Testis (tissue), 2 donors: ENCODE measurements at regions not wholly inside any gene's neighbourhood (a gene's known extent, or its start where the extent isn't known, plus 50 kb on each side); places are given as distances from the start of the nearest gene placed in this dataset.
"Not testable (repeated sequence)": the region's sequence is repeated elsewhere in the genome, so short reads cannot be mapped to it uniquely, and the experiment has no call there.

Experiments
- DNase-seq: peaks from one replicate; pipeline ENCODE4 v3.0.0-alpha.2; 2019
- H3K27ac ChIP-seq, 2 donors: fragments of 200-600 bp; sonication (generic); one replicate each; pipeline ENCODE4 v1.5.1; 2019
- H3K27me3 ChIP-seq: fragments of 200-600 bp; sonication (generic); one replicate; pipeline ENCODE4 v1.5.1; 2019
- H3K36me3 ChIP-seq: fragments of 200-600 bp; sonication (generic); one replicate; pipeline ENCODE4 v1.5.1; 2017; ENCODE audit warnings: low read depth; ENCODE audit errors: missing control alignments
- H3K4me1 ChIP-seq: fragments of 200-600 bp; sonication (generic); one replicate; pipeline ENCODE4 v1.5.1; 2019
- H3K4me3 ChIP-seq, 2 donors: fragments of 200-600 bp; sonication (generic); one replicate each; pipeline ENCODE4 v1.5.1; 2017 to 2019
- H3K9me3 ChIP-seq: fragments of 200-600 bp; sonication (generic); one replicate; pipeline ENCODE4 v1.5.1; 2017
- POLR2A ChIP-seq: fragments of 450-650 bp; IDR thresholded peaks from one replicate; pipeline ENCODE4 v1.6.1; 2017; ENCODE audit warnings: antibody characterized with exemption, mild to moderate bottlenecking, moderate library complexity
- WGBS, 2 donors: methylation state at CpG; one replicate each; pipeline ENCODE4 v1.1.5; 2018; 5-methylcytosine and 5-hydroxymethylcytosine counted together
- intact Hi-C: fragments of 100-400 bp; cut with DNase I; formaldehyde crosslinking; loops from one replicate; pipeline ENCODE4 v1.15.1; 2023; ENCODE audit warnings: low total_unique reads
- TF ChIP-seq, protein P1 (sequence below), 3 experiments: fragments of 450-650 bp in 2 of 3; fragments of 200-600 bp in 1 of 3; sonication (generic) in 1 of 3; IDR thresholded peaks; one replicate each; pipeline ENCODE4 v1.5.1; 2016 to 2019; ENCODE audit warnings: antibody characterized with exemption in 3 of 3, mild to moderate bottlenecking in 2 of 3, moderate library complexity in 1 of 3

DNA sequence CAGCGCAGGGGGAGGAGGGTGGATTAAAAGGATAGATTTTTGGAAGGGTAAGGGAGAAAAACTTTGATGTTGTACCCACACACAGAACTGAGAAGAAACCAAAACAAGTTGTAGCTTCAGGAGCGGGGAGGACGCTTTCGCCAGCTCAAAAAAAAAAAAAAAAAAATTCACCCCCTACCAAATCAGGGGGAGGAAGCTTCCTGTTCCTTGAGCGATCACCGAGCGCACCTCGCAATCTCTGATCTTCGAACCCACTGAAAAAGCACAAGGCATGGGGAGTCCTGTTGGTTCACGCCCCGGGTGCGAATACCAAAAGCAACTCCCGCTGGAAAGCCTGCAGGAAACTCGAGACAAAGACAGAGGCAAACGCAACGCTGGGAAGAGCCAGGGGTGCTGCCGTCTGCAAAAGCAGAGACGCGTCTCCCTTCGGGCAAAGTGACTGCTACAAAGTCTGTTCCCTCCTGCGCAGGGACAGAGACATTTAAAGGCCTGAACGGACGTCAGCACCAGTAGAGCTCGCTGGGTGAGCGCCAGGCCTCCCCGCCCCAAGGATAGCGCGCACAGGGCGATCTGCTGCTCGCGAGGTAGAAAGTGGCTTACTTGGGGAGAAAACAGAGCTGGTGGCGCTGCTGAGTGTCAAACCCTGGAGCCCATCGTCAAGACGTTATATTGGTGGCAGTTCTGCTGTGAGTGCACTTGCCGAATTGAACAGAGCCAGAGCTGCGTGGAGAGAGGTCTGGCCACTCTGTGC is 190.4 kb downstream of the USP22 start:
- H3K27me3 ChIP-seq: no peaks in the 10 kb centered on the region
- H3K4me1 ChIP-seq: no peaks in the 10 kb centered on the region
- peak overlapping the region in 1 of 2 donors; percentile 34 for H3K4me3 ChIP-seq
- peak; percentile 43 for DNase-seq
- intact Hi-C loops: no loop called here
- 0 to 2% methylated on average over 35 to 36 of the region's 36 CpGs for whole genome bisulfite sequencing, 2 donors
- no peak for TF ChIP-seq POLR2A
- TF ChIP-seq, protein P1, sequence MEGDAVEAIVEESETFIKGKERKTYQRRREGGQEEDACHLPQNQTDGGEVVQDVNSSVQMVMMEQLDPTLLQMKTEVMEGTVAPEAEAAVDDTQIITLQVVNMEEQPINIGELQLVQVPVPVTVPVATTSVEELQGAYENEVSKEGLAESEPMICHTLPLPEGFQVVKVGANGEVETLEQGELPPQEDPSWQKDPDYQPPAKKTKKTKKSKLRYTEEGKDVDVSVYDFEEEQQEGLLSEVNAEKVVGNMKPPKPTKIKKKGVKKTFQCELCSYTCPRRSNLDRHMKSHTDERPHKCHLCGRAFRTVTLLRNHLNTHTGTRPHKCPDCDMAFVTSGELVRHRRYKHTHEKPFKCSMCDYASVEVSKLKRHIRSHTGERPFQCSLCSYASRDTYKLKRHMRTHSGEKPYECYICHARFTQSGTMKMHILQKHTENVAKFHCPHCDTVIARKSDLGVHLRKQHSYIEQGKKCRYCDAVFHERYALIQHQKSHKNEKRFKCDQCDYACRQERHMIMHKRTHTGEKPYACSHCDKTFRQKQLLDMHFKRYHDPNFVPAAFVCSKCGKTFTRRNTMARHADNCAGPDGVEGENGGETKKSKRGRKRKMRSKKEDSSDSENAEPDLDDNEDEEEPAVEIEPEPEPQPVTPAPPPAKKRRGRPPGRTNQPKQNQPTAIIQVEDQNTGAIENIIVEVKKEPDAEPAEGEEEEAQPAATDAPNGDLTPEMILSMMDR (IDR thresholded peaks at IDR 0.05): no peak
- H3K36me3 ChIP-seq: no peaks in the 10 kb centered on the region
- H3K27ac ChIP-seq: no peak overlapping the region
- H3K9me3 ChIP-seq: no peaks in the 10 kb centered on the region

DNA sequence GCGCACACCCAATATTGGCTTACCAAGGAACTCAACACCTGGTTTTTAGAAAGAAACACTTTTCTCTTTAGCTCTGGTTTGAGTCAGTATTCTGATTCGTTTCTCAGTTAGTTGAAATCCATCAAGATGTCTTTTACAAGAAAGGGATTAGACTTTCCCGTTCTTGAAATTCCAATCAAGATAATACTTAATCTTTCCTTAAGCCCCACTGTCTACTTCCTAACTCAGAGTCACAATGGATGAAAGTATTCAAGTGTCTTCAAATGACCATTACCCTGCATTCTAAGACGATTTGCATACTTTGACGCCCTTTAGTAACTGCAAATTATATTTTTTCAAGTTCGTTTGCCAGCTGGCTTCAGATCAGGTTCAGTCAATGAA is 189.8 kb downstream of the USP22 start:
- WGBS, 2 donors: 18 to 25% methylated on average over 6 of the region's 6 CpGs
- no peaks in the 10 kb centered on the region for H3K4me1 ChIP-seq
- H3K9me3 ChIP-seq: no peaks in the 10 kb centered on the region
- TF ChIP-seq, protein P1 (IDR thresholded peaks at IDR 0.05): no peak
- no peak for TF ChIP-seq POLR2A
- H3K36me3 ChIP-seq: no peaks in the 10 kb centered on the region
- no peak overlapping the region for H3K27ac ChIP-seq
- no peaks in the 10 kb centered on the region for H3K27me3 ChIP-seq
- intact Hi-C loops: no loop called here
- DNase-seq: no peak
- H3K4me3 ChIP-seq: no peak overlapping the region

DNA sequence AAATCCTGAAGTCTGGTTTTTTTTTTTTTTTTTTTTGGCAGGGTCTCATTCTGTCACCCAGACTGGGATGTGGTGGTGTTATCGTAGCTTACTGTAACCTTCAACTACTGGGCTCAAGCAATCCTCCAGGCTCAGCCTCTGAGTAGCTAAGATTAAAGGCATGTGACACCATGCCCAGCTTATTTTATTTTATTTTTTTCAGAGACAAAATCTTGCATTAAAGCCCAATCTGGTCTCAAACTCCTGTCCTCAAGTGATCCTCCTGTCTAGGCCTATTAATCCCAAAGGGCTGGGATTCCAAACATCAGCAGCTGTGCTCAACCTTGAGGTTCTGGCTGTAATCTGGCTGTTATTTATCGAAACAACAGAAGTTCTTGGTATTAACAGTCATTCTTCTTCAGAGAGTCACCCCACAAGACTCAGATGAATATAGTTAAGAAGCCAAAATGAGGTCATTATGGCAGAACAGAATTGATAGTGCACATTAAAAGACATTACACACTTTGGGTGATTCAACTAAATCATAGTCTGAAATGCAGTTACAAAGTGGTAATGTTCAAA is 186.8 kb downstream of the USP22 start:
- 83 to 96% methylated on average over 2 of the region's 2 CpGs for WGBS, 2 donors

DNA sequence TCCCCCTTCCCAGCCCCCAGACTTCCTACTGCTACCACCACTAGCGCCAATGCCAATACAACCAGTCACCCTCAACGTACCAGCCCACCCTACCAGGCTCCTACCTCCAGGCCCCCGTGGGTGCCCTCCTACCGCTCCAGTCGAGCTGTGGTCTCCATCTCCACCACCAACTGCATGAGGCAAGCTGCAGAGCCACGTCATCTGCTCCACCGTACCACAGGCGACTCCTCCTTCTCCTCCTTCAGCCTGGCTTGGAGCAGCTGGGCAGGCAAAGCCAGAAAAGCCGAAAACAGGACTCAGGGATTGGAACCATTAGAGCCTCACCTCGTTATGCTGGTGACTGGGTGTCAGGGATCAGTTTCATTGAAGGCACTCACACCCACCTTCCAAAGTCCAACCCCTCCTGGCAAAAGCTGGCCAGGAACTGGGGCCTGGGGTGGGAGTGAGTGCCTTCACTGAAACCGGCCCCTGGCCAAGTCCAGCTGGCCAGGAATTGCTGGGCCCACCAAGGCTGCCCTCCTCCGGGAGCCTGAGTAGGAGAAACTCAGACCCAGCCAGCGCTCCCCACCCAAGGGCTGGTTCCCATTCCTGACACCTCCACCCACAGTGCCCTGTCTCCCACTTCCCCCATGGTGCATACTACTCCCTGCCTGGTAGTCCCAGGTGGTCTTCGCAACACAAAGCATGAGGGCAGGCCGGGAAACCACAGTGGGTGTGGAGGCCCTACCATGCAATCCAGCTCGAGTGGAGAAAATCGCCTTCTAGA is 176.2 kb downstream of the USP22 start:
- DNase-seq, H3K4me1 ChIP-seq, H3K9me3 ChIP-seq, H3K4me3 ChIP-seq, H3K36me3 ChIP-seq, intact Hi-C loops, H3K27ac ChIP-seq, H3K27me3 ChIP-seq: not testable (repeated sequence)
- WGBS, 2 donors: 83 to 90% methylated on average over 10 to 17 of the region's 17 CpGs

More for the DNA sequence above, 186.8 kb downstream of the USP22 start:
- H3K36me3 ChIP-seq, H3K27ac ChIP-seq, DNase-seq, H3K27me3 ChIP-seq, H3K4me3 ChIP-seq, intact Hi-C loops, H3K9me3 ChIP-seq, H3K4me1 ChIP-seq: not testable (repeated sequence)

DNA sequence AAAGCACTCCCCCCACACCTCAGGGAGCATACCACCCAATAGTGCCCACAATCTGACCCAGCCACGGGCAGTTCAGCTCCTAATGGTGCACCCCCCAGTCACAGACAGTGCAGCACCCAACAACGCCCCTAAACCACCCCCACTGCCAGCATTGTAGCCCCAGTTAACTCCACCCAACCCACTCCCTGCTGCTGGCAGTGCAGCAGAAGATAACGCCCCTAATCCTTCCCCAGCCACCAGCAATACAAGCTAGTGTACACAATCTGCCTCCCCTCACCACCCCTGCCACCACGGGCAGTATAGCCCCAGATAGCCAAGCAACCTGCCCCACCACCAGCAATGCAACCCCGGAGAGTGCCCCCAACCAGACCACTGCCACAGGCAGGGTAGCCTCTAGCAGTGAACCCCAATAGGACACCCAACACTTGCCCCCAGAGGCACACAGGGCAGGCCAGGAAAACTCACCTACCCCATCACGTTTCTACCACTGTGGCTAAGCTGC is 175.3 kb downstream of the USP22 start:
- intact Hi-C loops, H3K9me3 ChIP-seq, H3K4me1 ChIP-seq, DNase-seq, H3K36me3 ChIP-seq, H3K27me3 ChIP-seq, H3K27ac ChIP-seq: not testable (repeated sequence)
- peak overlapping the region in 1 of 2 donors; percentile 43 for H3K4me3 ChIP-seq
- 64 to 66% methylated on average over 5 to 6 of the region's 6 CpGs for WGBS, 2 donors

DNA sequence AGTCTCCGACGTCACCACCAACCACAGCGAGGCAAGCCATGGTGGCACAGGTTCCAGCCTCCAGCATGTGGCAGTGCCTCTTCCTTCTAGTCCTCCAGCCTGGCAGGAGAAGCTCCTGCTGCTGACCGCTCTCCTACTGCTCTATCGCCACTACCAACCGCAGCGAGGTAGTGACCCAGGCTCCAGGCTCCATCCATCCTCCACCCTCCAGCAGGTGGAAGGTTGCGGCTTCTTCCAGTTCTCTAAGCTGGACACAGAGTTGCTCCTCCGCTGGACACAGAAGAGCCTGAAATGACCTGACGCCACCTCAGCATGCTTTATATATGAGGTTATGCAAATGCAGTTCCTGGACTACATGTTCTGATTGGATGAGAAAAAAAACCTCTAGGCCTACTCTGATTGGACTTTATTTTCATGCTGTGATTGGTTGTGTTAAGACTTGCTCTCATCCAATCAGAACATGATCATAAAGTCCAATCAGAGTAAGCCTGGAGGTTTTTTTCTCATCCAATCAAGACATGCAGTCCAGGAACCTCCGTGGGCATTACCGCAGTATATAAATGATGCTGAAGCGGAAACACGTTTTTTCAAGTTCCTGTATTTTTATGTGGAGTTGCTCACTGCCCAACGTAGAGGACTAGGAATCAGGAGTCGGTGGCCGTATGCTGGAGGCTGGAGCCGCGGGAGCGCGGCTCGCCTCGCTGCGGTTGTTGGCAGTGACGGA is 174.7 kb downstream of the USP22 start:
- 66 to 68% methylated on average over 25 of the region's 25 CpGs for WGBS, 2 donors
- H3K4me3 ChIP-seq: peak overlapping the region in 1 of 2 donors; percentile 43
- H3K27me3 ChIP-seq, H3K27ac ChIP-seq, intact Hi-C loops, H3K36me3 ChIP-seq, H3K4me1 ChIP-seq, H3K9me3 ChIP-seq: not testable (repeated sequence)
- DNase-seq: peak; percentile 67

DNA sequence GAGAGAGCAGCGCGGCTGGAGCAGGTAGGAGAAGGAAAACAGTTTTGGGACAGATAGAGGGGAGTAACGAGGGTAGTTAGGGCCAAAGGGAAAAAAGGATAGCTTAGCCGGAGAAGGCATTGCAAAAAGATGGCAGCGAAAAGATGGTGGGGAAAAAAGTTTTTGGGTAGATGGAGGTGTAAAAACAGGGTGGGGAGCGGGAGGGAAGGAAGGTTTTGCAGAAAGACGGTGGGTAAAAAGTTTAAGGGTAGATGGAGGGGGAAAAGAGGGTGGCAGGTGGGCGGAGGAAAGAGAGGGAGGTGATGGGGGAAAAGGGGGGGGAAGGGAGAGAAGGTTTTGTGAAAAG is 174.2 kb downstream of the USP22 start:
- DNase-seq, H3K4me1 ChIP-seq, H3K27me3 ChIP-seq, H3K9me3 ChIP-seq, intact Hi-C loops, H3K36me3 ChIP-seq, H3K27ac ChIP-seq: not testable (repeated sequence)
- 58 to 78% methylated on average over 8 of the region's 8 CpGs for WGBS, 2 donors
- H3K4me3 ChIP-seq: peak overlapping the region in 1 of 2 donors; percentile 29

DNA sequence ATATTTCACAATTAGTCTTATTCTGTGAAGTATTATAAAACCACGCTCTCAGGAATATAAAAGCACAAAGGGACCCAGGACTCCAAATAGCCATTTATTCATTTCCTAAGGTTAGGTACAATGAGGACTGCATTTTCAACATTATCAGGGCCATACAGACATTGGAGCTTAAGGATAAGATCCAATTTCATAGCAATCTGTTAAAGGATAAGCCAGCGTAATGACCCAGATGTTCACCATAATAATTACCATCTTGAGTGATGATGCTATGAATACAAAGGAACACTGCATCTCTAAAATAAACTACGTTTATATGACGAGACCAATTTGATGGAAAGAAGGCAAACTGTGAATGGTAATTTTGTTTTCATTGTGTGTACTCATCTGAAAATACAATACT is 169.6 kb downstream of the USP22 start:
- H3K4me3 ChIP-seq, intact Hi-C loops, H3K27me3 ChIP-seq, H3K27ac ChIP-seq, DNase-seq, H3K9me3 ChIP-seq, H3K36me3 ChIP-seq, H3K4me1 ChIP-seq: not testable (repeated sequence)
- 57 to 71% methylated on average over 4 of the region's 4 CpGs for WGBS, 2 donors

DNA sequence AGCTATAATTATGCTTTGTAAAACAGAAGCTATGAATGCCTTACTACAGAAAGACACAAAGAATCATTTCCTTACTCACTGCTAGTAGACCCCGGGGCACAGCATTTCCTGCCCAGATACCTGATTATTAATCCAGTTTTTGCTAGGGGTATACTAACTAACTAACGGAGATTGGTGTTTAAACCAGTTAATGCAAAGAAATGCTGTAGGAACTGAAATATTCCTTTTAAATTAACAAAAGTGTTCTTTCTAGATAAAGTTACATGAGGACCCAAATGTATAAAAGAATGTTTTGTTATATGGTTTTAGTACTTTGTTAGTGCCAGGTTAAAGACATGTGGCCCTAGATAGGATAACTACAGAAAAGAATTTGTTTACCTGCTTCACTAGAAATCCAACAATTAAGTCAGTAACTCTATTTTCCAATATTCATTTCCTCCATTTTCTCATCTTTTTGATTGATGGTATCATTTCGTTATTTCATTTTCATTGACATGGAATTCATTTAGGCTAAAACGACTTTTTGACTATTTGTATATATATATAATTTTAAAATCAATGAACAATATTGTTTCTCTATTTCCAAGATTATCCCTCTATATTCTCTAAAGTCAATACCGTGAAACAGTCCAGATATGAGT is 169.0 kb downstream of the USP22 start:
- H3K27ac ChIP-seq, intact Hi-C loops, H3K27me3 ChIP-seq, H3K4me3 ChIP-seq, DNase-seq, H3K4me1 ChIP-seq, H3K9me3 ChIP-seq, H3K36me3 ChIP-seq: not testable (repeated sequence)
- WGBS, 2 donors: 51 to 66% methylated on average over 5 of the region's 5 CpGs
